Fibroblast of pulmonary artery (primary cell): ENCODE measurements at regions not wholly inside any gene's neighbourhood (a gene's known extent, or its start where the extent isn't known, plus 50 kb on each side); places are given as distances from the start of the nearest gene placed in this dataset.

Experiments used
- DNase-seq: peaks from one replicate; pipeline ENCODE4 v3.0.0-alpha.2; 2010; ENCODE audit warnings: low read depth
- H3K4me3 ChIP-seq: replicated peaks from 2 replicates; pipeline ENCODE4 v1.5.1; 2011; ENCODE audit warnings: low read depth, mild to moderate bottlenecking, control low read depth, low read length, moderate library complexity
- CTCF ChIP-seq: IDR thresholded peaks from 2 replicates; pipeline ENCODE4 v1.5.1; 2011; ENCODE audit warnings: mild to moderate bottlenecking, control low read depth, low read length, inconsistent platforms; ENCODE audit errors: missing control alignments

DNA sequence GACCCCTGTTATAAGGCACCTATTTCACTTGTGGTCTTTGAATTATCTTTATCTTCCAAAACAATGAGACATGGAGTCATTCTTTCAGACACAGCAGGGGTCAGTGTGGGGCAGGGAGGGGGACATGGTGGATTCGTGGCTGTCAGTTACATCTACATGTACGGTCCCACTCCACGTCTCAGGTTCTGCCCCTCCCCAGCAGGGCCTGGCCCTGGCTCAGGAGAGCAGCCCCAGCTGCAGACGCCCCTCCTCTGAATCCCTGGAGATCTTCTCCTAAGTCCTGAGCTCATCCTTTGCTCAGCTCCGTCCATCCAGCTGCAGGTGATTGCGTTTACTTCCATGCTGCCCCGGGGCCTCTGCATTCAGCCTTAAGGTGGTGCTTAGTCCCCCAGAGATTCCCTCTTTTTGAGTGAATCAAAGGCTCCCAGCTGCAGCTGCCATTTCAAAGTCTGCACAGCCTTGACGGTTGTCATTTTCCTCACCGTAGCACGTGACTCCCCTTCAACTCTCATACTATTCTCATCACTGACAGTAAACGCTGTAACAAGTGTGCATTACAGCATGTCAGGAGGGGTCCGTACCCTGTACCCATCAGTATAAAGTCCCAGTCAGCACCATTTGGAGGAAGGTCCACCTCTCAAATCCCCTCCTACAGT is 113.4 kb upstream of the TCERG1L start:
- TF ChIP-seq CTCF = no peak
- H3K4me3 ChIP-seq = no peak overlapping the region
- no peak for DNase-seq

DNA sequence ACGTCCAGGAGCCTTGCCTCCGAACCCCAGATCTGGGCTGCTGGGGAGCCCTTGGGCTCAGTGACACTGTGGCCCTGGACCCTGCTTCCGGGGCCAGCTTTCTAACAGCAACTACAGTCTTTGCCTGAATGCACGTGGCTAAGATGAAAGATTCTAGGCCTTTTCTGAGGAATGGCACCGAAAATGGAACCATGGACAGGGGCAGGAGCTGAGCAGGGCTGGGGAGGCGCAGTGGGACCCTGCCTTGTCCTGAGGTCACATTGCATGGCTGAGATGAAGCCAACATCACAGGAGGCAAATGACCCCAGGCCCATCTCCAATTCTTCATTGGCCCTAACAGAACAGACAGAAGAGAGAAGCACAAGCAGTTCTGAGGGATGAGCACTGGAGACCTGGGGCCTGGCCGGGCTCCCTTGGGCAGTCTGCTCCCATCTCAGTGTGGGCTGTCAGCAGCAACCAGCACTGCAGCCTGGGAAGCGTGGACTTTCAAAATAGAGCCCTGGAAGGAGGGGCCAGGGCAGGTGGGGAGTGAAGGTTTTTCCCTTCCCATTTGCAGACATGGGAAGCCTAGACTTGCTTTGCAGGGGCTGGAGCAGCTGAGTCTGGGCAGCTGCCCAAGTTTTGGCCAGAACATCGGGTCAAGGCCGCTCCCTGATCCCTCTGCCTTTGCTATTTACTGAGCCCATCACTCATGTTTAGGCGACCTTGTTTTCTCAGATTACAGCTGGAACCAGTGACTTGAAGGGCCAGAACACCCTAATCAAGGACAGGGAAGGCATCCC is 114.4 kb upstream of the TCERG1L start:
- no peak overlapping the region for H3K4me3 ChIP-seq
- TF ChIP-seq CTCF = no peak
- DNase-seq = no peak

DNA sequence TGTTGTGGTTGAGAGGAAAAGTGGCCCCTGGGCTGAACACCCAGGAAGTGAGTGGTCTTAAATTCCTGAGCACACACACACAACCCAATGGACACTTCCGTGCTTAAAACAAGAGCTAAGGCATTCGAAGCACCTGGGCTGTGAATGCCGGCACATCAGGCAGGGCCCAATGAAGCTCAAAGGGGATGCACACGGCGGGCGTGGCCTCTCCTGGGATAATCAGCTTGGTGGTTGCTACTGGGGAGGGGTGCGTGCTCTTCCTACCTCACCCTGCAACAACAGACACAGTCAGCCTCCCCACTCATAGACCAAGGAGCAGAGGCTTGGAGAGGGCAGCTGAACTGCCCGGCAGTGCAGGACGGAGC is 115.0 kb upstream of the TCERG1L start:
- no peak for TF ChIP-seq CTCF
- DNase-seq = no peak
- no peak overlapping the region for H3K4me3 ChIP-seq

DNA sequence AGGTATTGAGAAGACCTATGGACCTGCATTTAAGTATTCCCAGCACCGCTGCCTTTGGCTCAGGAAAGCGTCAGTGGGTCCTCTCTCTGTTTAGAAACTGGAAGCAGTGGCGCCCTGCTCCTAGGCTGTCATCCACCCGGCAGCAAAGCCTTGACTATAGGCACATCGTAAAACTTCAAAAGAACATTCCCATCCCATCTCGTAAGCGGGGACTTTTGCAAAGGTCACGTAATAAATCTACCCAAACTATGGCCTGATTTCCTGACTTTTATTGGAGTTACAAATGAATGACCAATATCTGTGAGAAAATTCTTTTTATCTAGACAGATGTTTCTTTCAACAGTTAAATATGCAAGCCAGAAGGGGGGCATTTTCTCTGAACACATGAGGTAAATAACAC is 115.8 kb upstream of the TCERG1L start:
- no peak for TF ChIP-seq CTCF
- no peak for DNase-seq
- no peak overlapping the region for H3K4me3 ChIP-seq

DNA sequence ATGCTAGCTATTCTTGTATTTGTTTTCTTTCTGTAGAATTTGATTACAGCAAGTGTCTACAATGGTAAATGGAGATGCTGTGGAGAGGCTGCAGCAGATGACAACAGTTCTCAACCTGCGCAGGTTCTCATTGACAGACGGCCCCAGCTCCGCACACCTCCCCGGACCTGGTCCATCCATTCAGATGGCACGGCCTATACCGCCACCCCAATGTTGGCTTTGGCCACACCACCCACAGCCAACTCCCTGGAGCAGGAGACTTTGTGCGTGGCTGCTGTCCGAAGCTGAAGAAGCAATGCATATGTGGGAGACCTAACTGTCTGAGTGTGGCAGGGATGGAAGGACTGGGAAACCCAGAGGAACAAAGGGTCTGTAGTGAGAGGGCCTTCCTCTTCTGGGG is 116.4 kb upstream of the TCERG1L start:
- H3K4me3 ChIP-seq = no peak overlapping the region
- no peak for TF ChIP-seq CTCF
- DNase-seq = no peak

GRCh38 chr10:131429141-131429540 is 117.6 kb upstream of the TCERG1L start:
- no peak for TF ChIP-seq CTCF
- no peak overlapping the region for H3K4me3 ChIP-seq
- DNase-seq = no peak

- TF ChIP-seq CTCF = no peak
- no peak for DNase-seq
- no peak overlapping the region for H3K4me3 ChIP-seq
Measured at GRCh38 chr10:131429942-131430341, 118.4 kb upstream of the TCERG1L start.
